ENCODE measurements at regions not wholly inside any gene's neighbourhood (a gene's known extent, or its start where the extent isn't known, plus 50 kb on each side); places are given as distances from the start of the nearest gene placed in this dataset.

- TF ChIP-seq, protein P1, sequence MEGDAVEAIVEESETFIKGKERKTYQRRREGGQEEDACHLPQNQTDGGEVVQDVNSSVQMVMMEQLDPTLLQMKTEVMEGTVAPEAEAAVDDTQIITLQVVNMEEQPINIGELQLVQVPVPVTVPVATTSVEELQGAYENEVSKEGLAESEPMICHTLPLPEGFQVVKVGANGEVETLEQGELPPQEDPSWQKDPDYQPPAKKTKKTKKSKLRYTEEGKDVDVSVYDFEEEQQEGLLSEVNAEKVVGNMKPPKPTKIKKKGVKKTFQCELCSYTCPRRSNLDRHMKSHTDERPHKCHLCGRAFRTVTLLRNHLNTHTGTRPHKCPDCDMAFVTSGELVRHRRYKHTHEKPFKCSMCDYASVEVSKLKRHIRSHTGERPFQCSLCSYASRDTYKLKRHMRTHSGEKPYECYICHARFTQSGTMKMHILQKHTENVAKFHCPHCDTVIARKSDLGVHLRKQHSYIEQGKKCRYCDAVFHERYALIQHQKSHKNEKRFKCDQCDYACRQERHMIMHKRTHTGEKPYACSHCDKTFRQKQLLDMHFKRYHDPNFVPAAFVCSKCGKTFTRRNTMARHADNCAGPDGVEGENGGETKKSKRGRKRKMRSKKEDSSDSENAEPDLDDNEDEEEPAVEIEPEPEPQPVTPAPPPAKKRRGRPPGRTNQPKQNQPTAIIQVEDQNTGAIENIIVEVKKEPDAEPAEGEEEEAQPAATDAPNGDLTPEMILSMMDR (conservative IDR thresholded peaks at IDR 0.05 in 1 of 2, IDR thresholded peaks at IDR 0.05 in 1 of 2; ENCODE audit: low read depth in 1 of 2, low read length in 2 of 2): no peak
- no peak for TF ChIP-seq EZH2 (IDR thresholded peaks at IDR 0.05; ENCODE audit: low read length, missing control alignments)
Measured at GRCh38 chr13:37959284-37959683, 89.7 kb upstream of the TRPC4 start.

Measured in fibroblast of lung (primary cell).